LHCN-M2 (cell line): ENCODE measurements at regions not wholly inside any gene's neighbourhood (a gene's known extent, or its start where the extent isn't known, plus 50 kb on each side); places are given as distances from the start of the nearest gene placed in this dataset.
"Not testable (repeated sequence)": the region's sequence is repeated elsewhere in the genome, so short reads cannot be mapped to it uniquely, and the experiment has no call there.

Experiments
- DNase-seq: peaks from one replicate; pipeline ENCODE4 v3.0.0-alpha.2; 2012; ENCODE audit warnings: low read depth

DNA sequence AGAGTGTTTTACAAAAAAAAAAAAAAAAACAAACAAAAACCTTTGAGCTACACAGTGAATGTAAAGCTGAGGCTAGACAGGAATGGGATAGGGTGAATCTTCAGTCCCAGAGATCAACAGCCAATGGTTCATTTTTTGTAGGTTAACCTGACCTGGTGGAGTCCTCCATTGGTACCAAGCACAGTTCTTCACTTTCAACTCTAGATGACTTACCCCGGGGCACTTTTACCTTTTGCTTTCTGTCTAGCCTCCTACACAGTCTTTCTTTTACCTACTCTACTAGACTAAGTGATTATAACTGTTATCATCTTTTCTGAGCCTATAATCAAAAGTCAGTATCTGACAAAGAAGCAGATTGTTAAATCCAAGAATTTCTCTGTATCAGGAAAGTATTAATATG is 50.9 kb downstream of the ANXA2R start:
- no peak for DNase-seq

DNA sequence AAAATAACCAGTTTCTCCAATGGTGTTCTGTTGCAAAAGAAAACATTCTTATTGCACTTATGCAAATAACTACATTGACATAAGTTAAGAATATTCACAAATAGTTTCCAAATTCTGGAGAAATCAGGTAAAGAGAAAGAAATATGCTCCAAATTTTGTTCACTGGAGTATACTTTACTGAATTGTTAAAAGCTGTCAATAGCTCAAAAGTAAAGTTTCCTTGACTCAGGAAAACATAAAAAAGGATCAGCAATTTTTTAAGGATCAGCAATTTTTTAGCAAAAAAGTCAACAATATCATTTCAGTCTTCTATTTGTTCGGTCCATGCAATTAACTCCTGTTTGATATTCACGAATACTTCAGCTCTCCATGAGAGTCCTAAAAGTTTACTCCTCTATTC is 51.6 kb downstream of the ANXA2R start:
- no peak for DNase-seq

DNA sequence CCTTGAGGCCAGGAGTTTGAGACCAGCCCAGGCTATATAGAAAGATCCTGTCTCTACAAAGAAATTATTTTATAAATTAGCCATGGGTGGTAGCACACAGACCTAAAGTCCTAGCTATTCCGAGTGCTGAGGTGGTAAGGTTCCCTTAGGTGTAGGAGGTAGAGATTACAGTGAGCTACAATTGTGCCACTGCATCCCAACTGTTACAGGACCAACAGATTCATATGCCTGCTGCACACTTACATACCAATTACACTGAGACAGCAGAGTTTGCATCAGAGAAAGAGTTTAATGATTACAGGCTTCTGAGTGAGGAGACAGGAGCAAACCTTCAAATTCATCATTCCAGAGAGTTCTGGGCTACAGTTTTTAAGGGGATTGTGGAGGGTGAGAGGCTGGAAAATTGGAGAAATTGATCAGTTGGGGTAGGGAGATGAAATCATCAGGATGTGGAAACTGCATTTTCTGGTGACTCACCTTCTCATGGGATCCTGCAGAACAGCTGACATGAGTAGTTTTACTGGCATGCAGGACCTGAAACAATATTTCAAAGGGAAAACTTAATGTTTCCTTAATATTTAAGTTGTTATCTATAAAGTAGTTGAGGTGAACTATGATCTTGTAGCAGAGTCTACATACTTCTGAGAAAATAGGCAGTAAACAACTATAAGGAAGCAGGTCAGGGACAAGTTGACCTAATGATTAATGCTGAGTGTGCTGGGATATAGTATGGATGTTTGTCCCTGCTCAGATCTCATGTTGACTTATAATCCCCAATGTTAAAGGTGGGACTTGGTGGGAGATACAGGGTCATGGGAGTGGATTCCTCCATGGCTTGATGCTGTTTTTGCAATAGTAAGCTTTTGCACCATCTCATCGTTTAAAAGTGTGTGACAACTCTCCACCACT is 54.7 kb downstream of the ANXA2R start:
- peak; percentile 93 for DNase-seq

DNA sequence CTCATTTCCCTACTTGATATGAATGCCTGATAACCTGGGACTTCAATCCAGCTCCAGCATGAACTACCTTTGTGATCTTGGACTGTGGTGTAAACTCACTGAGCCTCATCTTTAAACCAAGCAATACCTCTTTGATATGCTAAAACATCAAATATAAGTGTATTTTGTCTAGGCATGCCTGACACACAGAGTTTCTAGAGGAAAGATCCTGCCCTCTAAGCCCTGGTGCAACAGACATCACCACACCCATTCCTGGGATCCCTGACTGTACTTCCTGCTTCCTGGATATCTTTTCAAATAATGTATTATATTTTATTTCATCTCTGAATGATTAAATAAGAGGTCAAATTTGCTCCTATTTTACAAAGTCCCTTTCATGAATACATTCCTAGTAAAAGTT is 55.8 kb downstream of the ANXA2R start:
- DNase-seq: peak; percentile 64

DNA sequence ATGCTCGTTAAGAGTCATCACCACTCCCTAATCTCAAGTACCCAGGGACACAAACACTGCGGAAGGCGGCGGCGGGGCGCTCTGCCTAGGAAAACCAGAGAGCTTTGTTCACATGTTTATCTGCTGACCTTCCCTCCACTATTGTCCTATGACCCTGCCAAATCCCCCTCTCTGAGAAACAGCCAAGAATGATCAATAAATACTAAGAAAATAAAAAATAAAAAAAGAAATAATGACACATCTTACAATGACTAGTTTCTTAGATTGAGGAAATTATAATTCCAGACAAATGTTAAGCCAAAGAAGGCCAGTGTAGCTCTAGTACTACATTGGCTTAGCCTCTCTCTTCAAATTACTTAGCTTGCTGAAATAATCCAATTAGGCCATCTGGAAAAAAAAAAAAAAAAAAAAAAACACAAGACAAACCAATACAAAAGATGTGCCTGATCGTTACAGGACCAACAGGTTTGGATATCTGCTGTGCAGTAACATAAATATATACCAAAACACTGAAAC is 58.0 kb downstream of the ANXA2R start:
- DNase-seq: peak; percentile 75

DNA sequence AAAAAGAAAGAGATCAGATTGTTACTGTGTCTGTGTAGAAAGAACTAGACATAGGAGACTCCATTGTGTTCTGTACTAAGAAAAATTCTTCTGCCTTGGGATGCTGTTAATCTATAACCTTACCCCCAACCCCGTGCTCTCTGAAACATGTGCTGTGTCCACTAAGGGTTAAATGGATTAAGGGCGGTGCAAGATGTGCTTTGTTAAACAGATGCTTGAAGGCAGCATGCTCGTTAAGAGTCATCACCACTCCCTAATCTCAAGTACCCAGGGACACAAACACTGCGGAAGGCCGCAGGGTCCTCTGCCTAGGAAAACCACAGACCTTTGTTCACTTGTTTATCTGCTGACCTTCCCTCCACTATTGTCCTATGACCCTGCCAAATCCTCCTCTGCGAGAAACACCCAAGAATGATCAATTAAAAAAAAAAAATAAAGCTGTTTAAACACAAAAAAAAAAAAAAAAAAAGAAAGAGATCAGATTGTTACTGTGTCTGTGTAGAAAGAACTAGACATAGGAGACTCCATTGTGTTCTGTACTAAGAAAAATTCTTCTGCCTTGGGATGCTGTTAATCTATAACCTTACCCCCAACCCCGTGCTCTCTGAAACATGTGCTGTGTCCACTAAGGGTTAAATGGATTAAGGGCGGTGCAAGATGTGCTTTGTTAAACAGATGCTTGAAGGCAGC is 58.6 kb downstream of the ANXA2R start:
- not testable (repeated sequence) for DNase-seq

DNA sequence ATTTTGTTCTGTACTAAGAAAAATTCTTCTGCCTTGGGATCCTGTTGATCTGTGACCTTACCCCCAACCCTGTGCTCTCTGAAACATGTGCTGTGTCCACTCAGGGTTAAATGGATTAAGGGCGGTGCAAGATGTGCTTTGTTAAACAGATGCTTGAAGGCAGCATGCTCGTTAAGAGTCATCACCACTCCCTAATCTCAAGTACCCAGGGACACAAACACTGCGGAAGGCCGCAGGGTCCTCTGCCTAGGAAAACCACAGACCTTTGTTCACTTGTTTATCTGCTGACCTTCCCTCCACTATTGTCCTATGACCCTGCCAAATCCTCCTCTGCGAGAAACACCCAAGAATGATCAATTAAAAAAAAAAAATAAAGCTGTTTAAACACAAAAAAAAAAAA is 59.1 kb downstream of the ANXA2R start:
- not testable (repeated sequence) for DNase-seq

DNA sequence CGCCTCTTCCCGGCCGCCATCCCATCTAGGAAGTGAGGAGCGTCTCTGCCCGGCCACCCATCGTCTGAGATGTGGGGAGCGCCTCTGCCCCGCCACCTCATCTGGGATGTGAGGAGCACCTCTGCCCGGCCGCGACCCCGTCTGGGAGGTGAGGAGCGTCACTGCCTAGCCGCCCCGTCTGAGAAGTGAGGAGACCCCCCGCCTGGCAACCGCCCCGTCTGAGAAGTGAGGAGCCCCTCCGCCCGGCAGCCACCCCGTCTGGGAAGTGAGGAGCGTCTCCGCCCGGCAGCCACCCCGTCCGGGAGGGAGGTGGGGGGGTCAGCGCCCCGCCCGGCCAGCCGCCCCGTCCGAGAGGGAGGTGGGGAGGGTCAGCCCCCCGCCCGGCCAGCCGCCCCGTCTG is 59.7 kb downstream of the ANXA2R start:
- DNase-seq: not testable (repeated sequence)

DNA sequence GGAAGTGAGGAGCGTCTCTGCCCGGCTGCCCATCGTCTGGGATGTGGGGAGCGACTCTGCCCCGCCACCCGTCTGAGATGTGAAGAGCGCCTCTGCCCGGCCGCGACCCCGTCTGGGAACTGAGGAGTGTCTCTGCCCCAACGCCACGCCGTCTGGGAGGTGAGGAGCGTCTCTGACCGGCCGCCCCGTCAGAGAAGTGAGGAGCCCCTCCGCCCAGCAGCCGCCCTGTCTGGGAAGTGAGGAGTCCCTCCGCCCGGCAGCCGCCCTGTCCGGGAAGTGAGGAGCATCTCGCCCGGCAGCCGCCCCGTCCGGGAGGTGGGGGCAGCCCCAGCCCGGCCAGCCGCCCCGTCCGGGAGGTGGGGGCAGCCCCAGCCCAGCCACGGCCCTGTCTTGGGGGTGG is 60.9 kb downstream of the ANXA2R start:
- DNase-seq: not testable (repeated sequence)

DNA sequence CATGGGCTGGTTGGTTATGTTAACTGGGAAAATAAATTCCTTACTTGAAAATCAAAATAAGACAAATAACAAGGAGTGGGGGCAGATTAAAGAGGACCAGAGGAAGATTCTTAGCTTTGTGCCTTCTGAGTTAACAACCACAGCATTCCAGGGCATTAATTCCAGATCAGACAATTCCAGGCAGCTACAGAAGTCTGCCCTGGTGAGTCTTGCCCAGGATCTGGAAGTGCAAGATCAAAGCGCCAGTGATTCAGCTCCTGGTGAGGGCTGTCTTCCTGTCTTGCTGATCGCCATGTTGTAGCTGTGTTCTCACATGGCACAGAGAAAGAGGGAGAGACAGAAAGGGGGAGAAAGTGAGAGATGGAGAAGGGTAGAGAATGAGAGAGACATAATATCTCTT is 65.6 kb downstream of the ANXA2R start:
- peak; percentile 32 for DNase-seq

DNA sequence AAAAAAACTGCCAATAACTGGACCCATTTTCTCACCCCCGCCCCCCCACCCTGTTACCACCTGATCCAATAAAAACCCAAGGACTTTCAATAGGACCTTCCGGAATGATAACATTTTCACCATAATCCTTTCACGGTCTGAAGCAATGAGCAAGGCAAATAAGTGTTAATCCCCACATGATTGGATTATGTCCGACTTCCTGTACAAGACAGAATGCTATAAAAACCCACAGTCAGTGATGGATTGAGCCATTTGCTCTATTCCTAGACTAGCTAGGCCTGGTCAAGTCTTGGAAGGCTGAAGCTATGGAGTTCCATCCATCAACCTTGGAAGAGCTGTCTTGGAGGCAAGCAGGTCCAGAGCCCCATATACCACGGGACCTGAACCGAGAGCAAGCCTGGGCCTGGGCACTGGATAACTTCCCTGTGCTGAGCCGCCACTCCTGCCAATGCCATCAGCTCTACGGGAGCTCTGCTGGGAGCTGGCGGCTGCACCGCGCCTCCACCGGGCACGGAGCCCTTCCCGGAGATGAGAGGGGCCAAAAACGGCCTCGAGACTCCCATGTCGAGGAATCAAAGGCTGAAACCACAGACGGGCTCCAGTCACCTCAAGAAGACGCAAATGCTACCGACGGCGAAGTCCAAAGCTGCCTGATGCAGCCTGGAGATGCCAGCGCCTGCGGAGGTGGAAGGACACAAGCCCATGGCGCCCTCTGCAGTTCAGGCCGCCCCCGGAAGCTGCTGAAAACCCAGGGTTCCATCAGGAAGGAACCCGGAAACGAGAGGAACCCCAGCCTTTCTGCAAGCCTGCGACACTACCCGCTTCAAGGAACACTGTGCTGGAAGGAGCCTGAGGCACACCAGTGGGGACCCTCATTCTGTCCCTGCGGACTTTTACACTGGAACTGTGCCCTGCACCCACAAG is 69.2 kb downstream of the ANXA2R start:
- no peak for DNase-seq

DNA sequence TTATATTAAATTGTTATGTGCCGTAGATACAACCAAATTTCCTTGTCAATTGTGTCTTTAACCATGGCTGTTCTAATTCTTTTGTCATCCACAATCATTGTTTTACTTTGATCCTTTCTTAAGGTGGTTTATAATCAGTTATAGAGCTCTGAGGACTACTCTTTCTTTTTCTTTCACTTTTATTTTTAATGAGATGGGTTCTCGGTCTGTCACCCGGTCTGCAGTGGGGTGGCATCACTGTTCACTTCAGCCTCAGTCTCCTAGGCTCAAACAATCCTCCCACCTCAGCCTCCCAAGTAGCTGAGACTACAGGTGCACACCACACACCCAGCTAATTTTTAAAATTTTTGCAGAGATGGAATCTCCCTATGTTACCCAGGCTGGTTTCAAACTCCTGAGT is 74.2 kb downstream of the ANXA2R start:
- DNase-seq: no peak

DNA sequence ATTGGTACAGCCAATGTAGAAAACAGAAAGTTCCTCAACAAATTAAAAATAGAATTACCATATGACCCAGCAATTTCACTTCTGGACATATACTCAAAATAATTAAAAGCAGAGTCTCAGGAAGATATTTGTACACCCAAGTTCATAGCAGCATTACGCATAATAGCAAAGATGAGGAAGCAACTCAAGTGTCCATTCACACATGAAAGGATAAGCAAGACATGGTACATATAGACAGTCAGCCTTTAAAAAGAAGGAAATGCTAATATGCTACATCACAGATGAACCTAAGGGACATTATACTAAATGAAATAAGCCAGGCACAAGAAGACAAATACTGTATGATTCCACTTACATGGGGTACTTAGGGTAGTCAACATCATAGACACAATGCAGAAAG is 76.7 kb downstream of the ANXA2R start:
- DNase-seq: no peak

DNA sequence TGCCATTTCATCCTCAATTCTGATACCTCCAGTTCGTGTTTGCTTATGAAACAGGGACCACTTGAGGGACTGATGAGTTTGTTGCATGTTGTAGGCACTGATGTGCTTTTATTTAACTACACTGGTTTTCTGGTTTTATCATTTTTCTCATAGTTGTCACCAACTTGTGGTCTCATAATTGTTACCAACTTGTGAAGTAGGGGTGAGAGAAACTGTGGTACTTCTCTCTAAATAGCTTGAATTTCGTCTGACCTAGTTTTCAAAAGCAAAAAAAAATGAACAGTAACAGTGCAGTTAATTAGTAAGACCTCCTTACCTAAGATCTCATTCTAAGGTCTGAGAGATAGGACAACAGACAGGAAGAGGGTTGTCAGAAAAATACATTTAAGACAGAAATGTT is 78.0 kb downstream of the ANXA2R start:
- no peak for DNase-seq

DNA sequence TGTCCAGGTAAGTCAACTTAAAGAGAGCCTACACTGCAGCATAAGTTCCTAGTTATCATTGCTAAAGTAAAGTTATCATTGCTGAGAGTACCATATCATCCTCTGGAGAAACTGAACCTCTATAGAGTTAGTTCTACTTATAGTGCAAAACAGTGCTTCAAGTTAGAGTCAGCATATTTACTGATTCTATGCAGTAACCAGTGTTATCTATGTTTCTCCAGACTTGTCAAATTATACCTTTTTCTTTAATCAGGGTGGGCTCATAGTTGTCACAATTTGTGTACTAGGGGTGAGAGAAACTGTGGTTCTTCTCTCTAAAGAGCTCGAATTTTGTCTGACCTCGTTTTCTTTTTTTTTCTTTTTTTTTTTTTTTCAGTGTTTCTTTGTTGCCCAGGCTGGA is 79.6 kb downstream of the ANXA2R start:
- no peak for DNase-seq

DNA sequence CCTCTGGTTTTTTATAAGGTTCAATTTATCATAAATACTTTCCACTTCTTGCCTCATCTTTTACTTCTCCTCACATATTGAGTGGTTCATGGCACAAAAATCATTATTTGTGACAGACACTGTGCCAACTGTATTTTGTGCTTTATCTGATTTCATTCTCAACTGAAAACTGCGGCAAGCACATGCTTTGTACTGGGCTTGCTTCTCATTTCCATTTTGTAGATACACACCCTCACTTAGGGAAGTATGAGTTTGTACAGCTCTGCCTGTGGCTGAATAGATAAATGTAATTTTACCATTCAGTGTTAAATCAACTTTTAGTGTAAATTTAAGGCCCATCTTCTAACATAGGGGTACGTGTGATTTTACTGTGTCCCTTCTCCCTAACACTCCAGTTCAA is 83.6 kb downstream of the ANXA2R start:
- DNase-seq: no peak

DNA sequence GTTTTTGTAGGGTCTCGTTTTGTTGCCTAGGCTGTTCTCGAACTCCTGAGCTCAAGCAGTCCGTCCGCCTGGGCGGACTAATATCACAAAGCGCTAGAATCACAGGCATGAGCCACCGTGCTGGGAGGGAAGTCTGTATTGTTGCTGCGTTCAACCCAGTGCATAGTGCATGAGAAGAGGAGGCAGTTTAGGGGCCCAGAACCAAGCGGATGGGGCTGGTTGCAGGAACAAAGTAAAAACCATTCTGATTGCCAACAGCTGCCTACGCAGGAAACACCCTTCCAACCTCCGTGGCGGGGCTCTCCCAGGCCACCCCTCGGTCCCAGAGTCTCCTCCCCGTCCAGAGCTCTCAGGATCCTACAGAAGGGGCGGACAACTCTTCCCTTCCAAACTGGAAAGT is 87.1 kb downstream of the ANXA2R start:
- DNase-seq: no peak

DNA sequence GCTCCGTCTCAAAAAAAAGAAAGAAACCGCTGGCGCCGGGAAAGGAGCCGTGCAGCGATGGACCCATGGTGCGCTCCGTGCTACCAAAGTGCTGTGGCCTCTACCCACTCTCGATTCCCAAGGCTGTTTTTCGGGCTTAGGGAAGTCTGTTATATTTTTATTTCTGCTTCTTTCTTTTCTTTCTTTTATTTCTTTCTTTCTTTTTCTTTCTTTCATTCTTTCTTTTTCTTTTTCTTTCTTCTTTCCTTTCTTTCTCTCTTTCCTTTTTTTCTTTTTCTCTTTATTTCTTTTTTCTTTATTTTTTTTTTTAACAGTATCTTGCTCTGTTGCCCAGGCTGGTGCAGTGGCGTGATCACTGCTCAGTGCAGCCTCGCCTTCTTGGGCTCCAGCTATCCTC is 87.5 kb downstream of the ANXA2R start:
- DNase-seq: no peak

DNA sequence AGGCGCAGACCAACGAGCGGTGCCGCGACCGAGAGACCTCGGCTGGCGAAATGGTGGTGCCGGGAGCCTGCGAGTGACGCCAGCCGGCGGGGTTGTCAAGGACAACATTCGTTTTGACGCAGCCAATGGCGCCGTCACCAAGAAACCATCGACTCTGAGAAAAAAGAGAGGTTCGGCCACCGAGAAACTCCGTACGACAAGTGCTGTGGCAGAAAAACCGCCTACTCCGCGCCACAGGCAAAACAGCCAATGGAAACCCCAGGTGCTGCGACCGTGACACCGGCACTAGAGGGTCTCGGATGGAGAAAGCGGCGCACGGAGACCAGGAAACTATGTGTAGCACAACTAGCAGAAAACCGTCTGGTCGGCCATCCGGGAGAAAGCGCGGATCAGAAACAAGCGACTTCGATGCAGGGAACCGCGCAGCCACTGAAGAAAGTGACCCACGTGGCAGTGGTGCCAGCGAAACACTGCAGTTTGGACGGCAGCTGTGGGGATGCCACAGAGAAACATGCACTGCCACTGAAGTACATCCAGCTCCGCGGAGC is 88.8 kb downstream of the ANXA2R start:
- DNase-seq: no peak

DNA sequence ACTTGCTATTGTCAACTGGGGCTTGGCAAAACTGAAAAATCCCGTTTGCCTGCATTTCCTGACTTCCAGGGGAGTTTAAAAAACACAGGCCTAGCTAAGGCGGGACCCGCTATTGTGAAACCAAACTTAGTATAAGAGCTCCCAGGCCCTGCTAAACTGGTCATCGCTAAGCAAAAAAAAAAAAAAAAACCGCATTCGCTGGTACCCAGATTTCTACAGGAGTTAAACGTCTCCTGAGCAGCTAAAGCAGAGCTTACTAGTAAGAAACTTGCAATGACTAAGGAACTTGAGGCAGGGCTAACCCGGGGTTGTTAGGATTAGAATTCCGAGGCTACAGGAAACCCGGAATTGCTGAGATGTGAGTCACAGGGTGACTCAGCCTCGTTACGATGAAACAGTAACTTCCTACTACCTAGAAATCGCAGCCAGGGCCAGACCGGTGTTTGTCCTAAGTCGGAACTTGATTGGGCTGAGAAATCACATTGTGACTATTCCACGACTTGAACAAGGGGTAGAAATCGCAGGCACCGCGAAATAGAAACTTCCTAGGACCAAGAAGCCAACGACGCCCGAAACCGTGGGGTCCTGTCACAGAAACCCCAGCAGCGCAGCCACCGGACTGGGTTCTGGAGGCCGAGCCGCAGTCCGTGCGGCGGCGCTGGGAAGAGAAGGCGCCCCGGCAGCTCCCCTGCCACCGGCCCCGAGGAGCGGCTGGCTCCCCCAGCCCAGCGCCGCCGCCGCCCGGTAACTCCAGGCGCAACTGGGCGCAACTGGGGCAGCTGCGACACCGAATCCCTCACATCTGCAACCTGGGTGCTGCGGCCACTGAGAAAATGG is 89.4 kb downstream of the ANXA2R start:
- peak; percentile 98 for DNase-seq

DNA sequence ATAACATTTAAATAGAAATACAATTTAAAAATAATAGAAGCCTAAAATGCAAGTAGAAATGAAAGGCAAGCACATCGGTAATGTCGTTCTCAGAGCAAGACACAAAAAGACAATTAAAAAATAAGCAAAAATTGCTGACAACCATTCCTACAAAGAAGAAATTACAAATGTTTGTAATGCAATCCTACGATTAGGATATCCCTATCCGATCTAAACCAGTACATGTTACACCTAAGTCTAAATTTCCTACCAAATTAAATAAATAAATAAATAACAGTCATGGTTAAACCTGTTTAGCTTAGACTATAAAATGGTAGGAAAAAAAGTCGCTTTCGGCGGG is 90.0 kb downstream of the ANXA2R start:
- DNase-seq: no peak
